ENCODE measurements at regions not wholly inside any gene's neighbourhood (a gene's known extent, or its start where the extent isn't known, plus 50 kb on each side); places are given as distances from the start of the nearest gene placed in this dataset.

DNA sequence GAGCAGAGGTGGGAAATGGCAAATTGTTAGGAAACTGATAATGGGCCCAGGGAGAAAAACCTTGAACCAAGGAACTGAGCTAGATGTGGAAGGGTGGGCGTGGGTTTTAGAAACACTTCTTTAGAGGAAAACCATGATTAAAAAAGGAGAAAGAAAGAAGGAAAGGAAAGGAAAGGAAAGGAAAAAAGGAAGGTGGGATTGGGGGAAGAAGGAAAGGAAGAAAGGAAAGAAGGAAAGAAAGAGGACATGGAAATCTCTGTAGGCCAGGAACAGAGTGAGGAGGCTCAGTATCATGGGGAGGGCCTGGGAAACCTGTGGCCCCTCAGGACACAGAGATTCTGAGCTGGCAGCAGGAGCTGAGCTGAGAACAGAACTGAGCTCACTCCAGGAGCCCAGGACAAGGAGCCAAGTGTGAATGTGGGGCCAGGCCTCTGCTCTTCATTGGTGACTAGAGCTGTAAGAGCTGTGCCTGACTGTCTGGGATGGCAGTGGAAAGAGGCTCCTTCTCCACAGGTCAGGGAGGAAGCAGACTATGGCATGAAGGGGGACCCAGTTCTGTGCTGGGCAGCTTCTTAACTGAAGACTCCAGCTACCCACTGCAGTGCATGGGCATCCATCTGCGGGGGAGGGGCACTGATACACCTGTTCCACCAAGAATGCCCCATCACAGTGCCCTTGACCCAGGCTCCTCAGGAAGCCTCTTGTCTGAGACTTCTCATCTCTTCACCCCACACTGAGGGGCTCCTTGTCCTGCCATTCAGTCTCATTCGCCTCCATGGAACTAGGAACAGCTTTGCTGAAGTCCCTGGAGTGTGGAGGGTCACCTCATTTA, 116.1 kb upstream of the BACH2 start:
- TF ChIP-seq, protein P1, sequence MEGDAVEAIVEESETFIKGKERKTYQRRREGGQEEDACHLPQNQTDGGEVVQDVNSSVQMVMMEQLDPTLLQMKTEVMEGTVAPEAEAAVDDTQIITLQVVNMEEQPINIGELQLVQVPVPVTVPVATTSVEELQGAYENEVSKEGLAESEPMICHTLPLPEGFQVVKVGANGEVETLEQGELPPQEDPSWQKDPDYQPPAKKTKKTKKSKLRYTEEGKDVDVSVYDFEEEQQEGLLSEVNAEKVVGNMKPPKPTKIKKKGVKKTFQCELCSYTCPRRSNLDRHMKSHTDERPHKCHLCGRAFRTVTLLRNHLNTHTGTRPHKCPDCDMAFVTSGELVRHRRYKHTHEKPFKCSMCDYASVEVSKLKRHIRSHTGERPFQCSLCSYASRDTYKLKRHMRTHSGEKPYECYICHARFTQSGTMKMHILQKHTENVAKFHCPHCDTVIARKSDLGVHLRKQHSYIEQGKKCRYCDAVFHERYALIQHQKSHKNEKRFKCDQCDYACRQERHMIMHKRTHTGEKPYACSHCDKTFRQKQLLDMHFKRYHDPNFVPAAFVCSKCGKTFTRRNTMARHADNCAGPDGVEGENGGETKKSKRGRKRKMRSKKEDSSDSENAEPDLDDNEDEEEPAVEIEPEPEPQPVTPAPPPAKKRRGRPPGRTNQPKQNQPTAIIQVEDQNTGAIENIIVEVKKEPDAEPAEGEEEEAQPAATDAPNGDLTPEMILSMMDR (IDR thresholded peaks at IDR 0.05; ENCODE audit: low read length): no peak
- TF ChIP-seq EZH2phosphoT487 (IDR thresholded peaks at IDR 0.05; ENCODE audit: low read length) (no peak), EZH2 (optimal IDR thresholded peaks at IDR 0.05; ENCODE audit: low read depth, low read length) (no peak)
- Histone ChIP-seq H3K9me2 (replicated peaks; ENCODE audit: insufficient read depth, low read length) (no peaks in the 10 kb centered on the region), H4K20me1 (ENCODE audit: insufficient read depth, low read length) (no peaks in the 10 kb centered on the region), H2AFZ (ENCODE audit: low read length) (no peak overlapping the region), H3K4me3 (ENCODE audit: low read length) (no peak overlapping the region), H3K36me3 (replicated peaks; ENCODE audit: insufficient read depth, low read length) (no peaks in the 10 kb centered on the region), H3K27ac (ENCODE audit: low read length) (no peak overlapping the region), H3K4me1 (ENCODE audit: low read length) (peaks cover 10% of the 10 kb centered on the region; the same call in 1 of the 2 replicates), H3K27me3 (replicated peaks; ENCODE audit: insufficient read depth, low read length) (no peaks in the 10 kb centered on the region), H3K9me3 (replicated peaks; ENCODE audit: insufficient read depth, low read length) (no peaks in the 10 kb centered on the region), H3K4me2 (ENCODE audit: low read depth, low read length) (no peak overlapping the region), H3K9ac (ENCODE audit: low read length) (no peak overlapping the region), H3K79me2 (ENCODE audit: low read length) (no peaks in the 10 kb centered on the region), H3F3A (ENCODE audit: insufficient read depth, low read length) (peaks cover 10% of the 10 kb centered on the region)
- DNase-seq: no peak

- Histone ChIP-seq H3K4me2 (ENCODE audit: low read depth, low read length) (peak overlapping the region; percentile 34; the same call in 1 of the 2 replicates), H3K27me3 (replicated peaks; ENCODE audit: insufficient read depth, low read length) (no peaks in the 10 kb centered on the region), H3F3A (ENCODE audit: insufficient read depth, low read length) (peaks cover 10% of the 10 kb centered on the region), H4K20me1 (ENCODE audit: insufficient read depth, low read length) (no peaks in the 10 kb centered on the region), H3K36me3 (replicated peaks; ENCODE audit: insufficient read depth, low read length) (no peaks in the 10 kb centered on the region), H2AFZ (ENCODE audit: low read length) (no peak overlapping the region), H3K4me3 (ENCODE audit: low read length) (no peak overlapping the region), H3K27ac (ENCODE audit: low read length) (peak overlapping the region; percentile 7; the same call in 1 of the 2 replicates), H3K9me2 (replicated peaks; ENCODE audit: insufficient read depth, low read length) (no peaks in the 10 kb centered on the region), H3K9me3 (replicated peaks; ENCODE audit: insufficient read depth, low read length) (no peaks in the 10 kb centered on the region), H3K9ac (ENCODE audit: low read length) (no peak overlapping the region), H3K4me1 (ENCODE audit: low read length) (peaks cover 10% of the 10 kb centered on the region; the same call in 1 of the 2 replicates), H3K79me2 (ENCODE audit: low read length) (no peaks in the 10 kb centered on the region)
- DNase-seq: peak; percentile 82
- TF ChIP-seq EZH2 (optimal IDR thresholded peaks at IDR 0.05; ENCODE audit: low read depth, low read length): no peak
- no peak for TF ChIP-seq EZH2phosphoT487 (IDR thresholded peaks at IDR 0.05; ENCODE audit: low read length)
- TF ChIP-seq, protein P1 (IDR thresholded peaks at IDR 0.05; ENCODE audit: low read length): no peak
These were observed 114.7 kb upstream of the BACH2 start for GRCh38 chr6:90411292-90411781.

DNA sequence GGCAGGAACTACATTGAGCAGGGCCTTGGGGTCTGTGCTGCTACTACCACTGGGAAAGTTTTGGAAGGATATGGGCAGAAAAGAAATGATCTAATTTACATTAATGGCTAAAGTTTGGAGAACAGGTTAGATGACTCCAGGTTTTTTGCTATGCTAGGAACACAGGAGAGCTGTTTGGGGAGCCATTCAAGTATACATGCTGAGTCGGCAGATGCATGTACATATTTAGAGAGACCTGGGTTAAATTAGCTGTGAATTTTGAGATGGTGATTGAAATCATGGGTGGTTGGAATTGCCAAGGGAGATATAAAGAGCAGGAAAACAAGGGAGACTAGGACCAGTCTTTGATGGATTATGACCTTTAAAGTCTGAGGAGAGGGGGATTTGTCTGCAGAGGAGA, 113.1 kb upstream of the BACH2 start:
- H3K27ac ChIP-seq (ENCODE audit: low read length): no peak overlapping the region
- no peaks in the 10 kb centered on the region for H4K20me1 ChIP-seq (ENCODE audit: insufficient read depth, low read length)
- peaks cover 10% of the 10 kb centered on the region for H3F3A ChIP-seq (ENCODE audit: insufficient read depth, low read length)
- no peak overlapping the region for H3K4me3 ChIP-seq (ENCODE audit: low read length)
- H3K4me1 ChIP-seq (ENCODE audit: low read length): peaks cover 10% of the 10 kb centered on the region; the same call in 1 of the 2 replicates
- no peaks in the 10 kb centered on the region for H3K36me3 ChIP-seq (replicated peaks; ENCODE audit: insufficient read depth, low read length)
- H3K79me2 ChIP-seq (ENCODE audit: low read length): no peaks in the 10 kb centered on the region
- no peak overlapping the region for H3K9ac ChIP-seq (ENCODE audit: low read length)
- H3K9me2 ChIP-seq (replicated peaks; ENCODE audit: insufficient read depth, low read length): no peaks in the 10 kb centered on the region
- no peaks in the 10 kb centered on the region for H3K27me3 ChIP-seq (replicated peaks; ENCODE audit: insufficient read depth, low read length)
- no peaks in the 10 kb centered on the region for H3K9me3 ChIP-seq (replicated peaks; ENCODE audit: insufficient read depth, low read length)
- no peak overlapping the region for H2AFZ ChIP-seq (ENCODE audit: low read length)
- TF ChIP-seq EZH2phosphoT487 (IDR thresholded peaks at IDR 0.05; ENCODE audit: low read length) (no peak), EZH2 (optimal IDR thresholded peaks at IDR 0.05; ENCODE audit: low read depth, low read length) (no peak)
- TF ChIP-seq, protein P1 (IDR thresholded peaks at IDR 0.05; ENCODE audit: low read length): no peak
- no peak for DNase-seq
- no peak overlapping the region for H3K4me2 ChIP-seq (ENCODE audit: low read depth, low read length)

All from MM.1S (cell line).